K562 (cell line): ENCODE measurements at regions not wholly inside any gene's neighbourhood (a gene's known extent, or its start where the extent isn't known, plus 50 kb on each side); places are given as distances from the start of the nearest gene placed in this dataset.

Source experiments
- ATAC-seq: fragments of 200-7000 bp; cut with Tn5 transposase; 3 replicates; pipeline ENCODE4 v1.9.1; 2020; ENCODE audit warnings: moderate library complexity
- BruUV-seq: library from RNA; stranded (reverse); fragments of 400-500 nt; replicated peaks from 2 replicates; lab custom pipeline; 2021; lab: Mats Ljungman, UMichigan
- CTCF ChIA-PET: fragments of 300-600 bp; formaldehyde crosslinking; extraction: SDS; loops from one replicate; lab custom pipeline; 2021; ENCODE audit warnings: low intra/inter-chr PET ratio; lab: Yijun Ruan, JAX
- POLR2A ChIA-PET: fragments of 300-600, 350-650 bp; sonication (Branson Sonifier 250); formaldehyde crosslinking; extraction: SDS; loops from one replicate; lab custom pipeline; 2021; ENCODE audit warnings: antibody characterized with exemption, inconsistent platforms; lab: Yijun Ruan, JAX
- DNase-seq, 4 experiments: peaks; one replicate each; pipeline versions ENCODE4 v3.0.0 to v3.0.0-alpha.2; 2011 to 2018; ENCODE audit warnings: low spot score in 3 of 4, mixed read lengths in 3 of 4; ENCODE audit errors: extremely low read depth in 1 of 4
- FAIRE-seq: peaks from 2 replicates; lab custom pipeline; 2011; peaks lifted over from hg19 to GRCh38; lab: Jason Lieb, UNC
- H2AFZ ChIP-seq: 2 replicates; pipeline ENCODE4 v1.6.0; 2011; ENCODE audit warnings: low read depth, low read length, control low read depth, inconsistent platforms
- H3K27ac ChIP-seq: fragments of 200-600 bp; 3 replicates; pipeline ENCODE4 v1.8.0; 2011; ENCODE audit warnings: low read depth, mild to moderate bottlenecking, control low read depth, inconsistent platforms, low read length, moderate library complexity, mixed read lengths; ENCODE audit errors: extremely low read depth
- H3K27me3 ChIP-seq, 2 experiments: fragments of 300-600 bp in 1 of 2; 2 replicates in 1 of 2; 3 replicates in 1 of 2; pipeline versions ENCODE4 v1.6.0 to v1.8.0; 2011; ENCODE audit warnings: inconsistent platforms in 2 of 2, low read length in 2 of 2, mild to moderate bottlenecking in 1 of 2, mixed read lengths in 1 of 2, moderate library complexity in 1 of 2; ENCODE audit not compliant: control insufficient read depth in 2 of 2, insufficient read depth in 2 of 2
- H3K36me3 ChIP-seq: fragments of 300-600 bp; 3 replicates; pipeline ENCODE4 v1.8.0; 2011; ENCODE audit warnings: mild to moderate bottlenecking, low read length, inconsistent platforms; ENCODE audit not compliant: control insufficient read depth, insufficient read depth
- H3K4me1 ChIP-seq, 2 experiments: fragments of 200-600 bp in 1 of 2; replicated peaks in 1 of 2; 2 replicates in 1 of 2; 3 replicates in 1 of 2; pipeline versions ENCODE4 v1.5.1 to v1.8.0; 2011; ENCODE audit warnings: inconsistent platforms in 2 of 2, low read length in 2 of 2, mild to moderate bottlenecking in 1 of 2, mixed read lengths in 1 of 2, moderate library complexity in 1 of 2; ENCODE audit not compliant: control insufficient read depth in 2 of 2, insufficient read depth in 2 of 2
- H3K4me2 ChIP-seq: 2 replicates; pipeline ENCODE4 v1.6.1; 2011; ENCODE audit warnings: low read length, control low read depth, inconsistent platforms, mixed read lengths; ENCODE audit not compliant: insufficient read depth
- H3K4me3 ChIP-seq: fragments of 200-600 bp; sonication (generic), shearing (Covaris generic); 2 replicates; pipeline ENCODE4 v1.5.1; 2016; ENCODE audit warnings: control low read depth, inconsistent platforms
- H3K79me2 ChIP-seq: fragments of 200-600 bp; 3 replicates; pipeline ENCODE4 v1.8.0; 2011; ENCODE audit warnings: low read length, inconsistent platforms; ENCODE audit not compliant: control insufficient read depth, insufficient read depth
- H3K9ac ChIP-seq, 2 experiments: 2 replicates each; pipeline versions ENCODE4 v1.6.0 to v1.6.1; 2011; ENCODE audit warnings: low read depth in 2 of 2, low read length in 2 of 2, control low read depth in 1 of 2, inconsistent platforms in 1 of 2, mild to moderate bottlenecking in 1 of 2, mixed read lengths in 1 of 2; ENCODE audit not compliant: insufficient read depth in 1 of 2
- H3K9me1 ChIP-seq: one replicate; pipeline ENCODE4 v1.6.0; 2011; ENCODE audit warnings: inconsistent platforms, mild to moderate bottlenecking, low read length, moderate library complexity; ENCODE audit not compliant: control insufficient read depth, insufficient read depth
- H3K9me3 ChIP-seq: replicated peaks from 2 replicates; pipeline ENCODE4 v1.5.1; 2011; ENCODE audit warnings: low read depth, low read length, inconsistent platforms; ENCODE audit not compliant: control insufficient read depth, insufficient read depth
- H4K20me1 ChIP-seq: replicated peaks from 2 replicates; pipeline ENCODE4 v1.6.1; 2011; ENCODE audit warnings: low read length, inconsistent platforms, mixed read lengths; ENCODE audit not compliant: control insufficient read depth, insufficient read depth
- FOXA3 ChIP-seq, 2 experiments: fragments of 450-650 bp in 1 of 2; sonication (generic) in 1 of 2; formaldehyde crosslinking; IDR thresholded peaks in 1 of 2; conservative IDR thresholded peaks in 1 of 2; 2 replicates each; pipeline versions ENCODE4 v1.4.0 to v1.8.0; 2020 to 2022; ENCODE audit warnings: mild to moderate bottlenecking in 2 of 2, missing genetic modification reagents in 1 of 2
- KAT2B ChIP-seq: IDR thresholded peaks from one replicate; pipeline ENCODE4 v1.6.1; 2012; ENCODE audit warnings: low read depth, mild to moderate bottlenecking, control low read depth, inconsistent platforms, low read length, moderate library complexity
- MXI1 ChIP-seq: IDR thresholded peaks from 2 replicates; pipeline ENCODE4 v1.6.1; 2011; ENCODE audit warnings: low read depth, mild to moderate bottlenecking, improper control_type of control experiment, low read length
- NCOA6 ChIP-seq: fragments of 450-650 bp; IDR thresholded peaks from 2 replicates; pipeline ENCODE4 v1.6.1; 2017; ENCODE audit warnings: mild to moderate bottlenecking
- RB1 ChIP-seq: fragments of 450-650 bp; IDR thresholded peaks from 2 replicates; pipeline ENCODE4 v1.6.1; 2017; ENCODE audit warnings: low read depth, mild to moderate bottlenecking
- SMAD1 ChIP-seq: fragments of 150-350 bp; IDR thresholded peaks from 2 replicates; pipeline ENCODE4 v1.6.1; 2014; ENCODE audit warnings: low read length, low read depth; ENCODE audit not compliant: partially characterized antibody
- SMAD3 ChIP-seq: fragments of 450-650 bp; formaldehyde crosslinking; conservative IDR thresholded peaks from 2 replicates; pipeline ENCODE4 v1.4.0; 2020; ENCODE audit warnings: mild to moderate bottlenecking
- TFAM ChIP-seq: fragments of 250-450 bp; sonication (Bioruptor Pico); conservative IDR thresholded peaks from 2 replicates; pipeline ENCODE4 v1.5.0; 2021; ENCODE audit warnings: mild to moderate bottlenecking, moderate library complexity
- ZNF445 ChIP-seq: fragments of 250-450 bp; sonication (Bioruptor Pico); IDR thresholded peaks from 2 replicates; pipeline ENCODE4 v1.4.0; 2020; ENCODE audit warnings: low read depth, mild to moderate bottlenecking, moderate library complexity
- ZNF79 ChIP-seq: fragments of 250-450 bp; sonication (Bioruptor Pico); IDR thresholded peaks from 2 replicates; pipeline ENCODE4 v1.4.0; 2020; ENCODE audit warnings: low read depth, mild to moderate bottlenecking, moderate library complexity
- WGBS: fragments of 100-300 bp; shearing (Covaris generic); methylation state at CpG from one replicate; pipeline ENCODE4 v1.1.6; 2016; ENCODE audit warnings: low coverage, mixed read lengths; ENCODE audit not compliant: insufficient coverage; ENCODE audit errors: missing lambda C conversion rate; 5-methylcytosine and 5-hydroxymethylcytosine counted together
- in situ Hi-C: fragments of 300-500 bp; cut with MboI; formaldehyde crosslinking; loops from 4 replicates; pipeline ENCODE4 v1.15.0; 2018; ENCODE audit warnings: inconsistent platforms, mixed read lengths
- intact Hi-C: fragments of 100-400 bp; cut with micrococcal nuclease; formaldehyde crosslinking; loops from 2 replicates; pipeline ENCODE4 v1.14.2; 2022
- TF ChIP-seq, protein P1 (sequence below): sonication (generic); formaldehyde crosslinking; IDR thresholded peaks from 2 replicates; pipeline ENCODE4 v1.8.0; 2023; ENCODE audit warnings: mild to moderate bottlenecking, missing genetic modification reagents
- TF ChIP-seq, protein P2 (sequence below): IDR thresholded peaks from 3 replicates; pipeline ENCODE4 v1.6.1; 2011; ENCODE audit warnings: borderline replicate concordance, mild to moderate bottlenecking; ENCODE audit not compliant: insufficient read length, insufficient read depth

DNA sequence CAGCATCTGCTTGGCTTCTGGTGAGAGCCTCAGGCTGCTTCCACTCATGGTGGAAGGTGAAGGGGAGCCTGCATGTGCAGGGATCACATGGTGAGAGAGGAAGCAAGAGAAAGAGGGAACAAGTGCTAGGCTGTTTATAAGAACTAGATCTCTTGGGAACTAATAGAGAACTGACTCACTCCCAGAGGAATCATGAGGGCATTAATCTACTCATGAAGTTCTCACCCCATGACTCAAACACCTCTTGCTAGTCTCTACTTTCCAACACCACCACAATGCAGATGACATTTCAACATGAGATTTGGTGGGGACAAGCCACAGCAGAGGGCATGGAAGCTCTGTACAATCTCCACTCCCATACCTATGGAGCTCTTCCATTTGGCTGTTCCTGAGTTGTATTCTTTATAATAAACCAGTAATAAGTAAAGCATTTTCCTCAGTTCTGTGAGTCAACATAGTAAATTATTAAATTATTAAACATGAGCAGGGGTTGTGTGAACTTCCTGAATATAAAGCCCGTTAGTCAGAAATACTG is 524.1 kb upstream of the NRSN1 start:
- no peaks in the 10 kb centered on the region for H3K4me1 ChIP-seq
- DNase-seq (no peak), ATAC-seq (no peak), FAIRE-seq (no peak)
- H3K9me1 ChIP-seq: no peaks in the 10 kb centered on the region
- no peak overlapping the region for H3K27ac ChIP-seq
- BruUV-seq: no TSS peak
- ChIA-PET POLR2A (no interaction called here), CTCF (no interaction called here)
- no peaks in the 10 kb centered on the region for H3K79me2 ChIP-seq
- H4K20me1 ChIP-seq: no peaks in the 10 kb centered on the region
- TF ChIP-seq ZNF445 (no peak), FOXA3 (CRISPR knock-in tag; conservative IDR thresholded peaks at IDR 0.05 in 1 of 2, IDR thresholded peaks at IDR 0.05 in 1 of 2) (no peak), MXI1 (no peak)
- no peak overlapping the region for H2AFZ ChIP-seq
- intact Hi-C loops: no loop called here
- WGBS: 0% methylated on average over 1 of the region's 1 CpG
- H3K4me2 ChIP-seq: no peak overlapping the region
- no peaks in the 10 kb centered on the region; the same call in 1 of the 2 replicates for H3K9me3 ChIP-seq
- in situ Hi-C loops: no loop called here
- no peaks in the 10 kb centered on the region for H3K27me3 ChIP-seq
- H3K9ac ChIP-seq: no peak overlapping the region
- H3K36me3 ChIP-seq: no peaks in the 10 kb centered on the region
- no peak overlapping the region for H3K4me3 ChIP-seq

DNA sequence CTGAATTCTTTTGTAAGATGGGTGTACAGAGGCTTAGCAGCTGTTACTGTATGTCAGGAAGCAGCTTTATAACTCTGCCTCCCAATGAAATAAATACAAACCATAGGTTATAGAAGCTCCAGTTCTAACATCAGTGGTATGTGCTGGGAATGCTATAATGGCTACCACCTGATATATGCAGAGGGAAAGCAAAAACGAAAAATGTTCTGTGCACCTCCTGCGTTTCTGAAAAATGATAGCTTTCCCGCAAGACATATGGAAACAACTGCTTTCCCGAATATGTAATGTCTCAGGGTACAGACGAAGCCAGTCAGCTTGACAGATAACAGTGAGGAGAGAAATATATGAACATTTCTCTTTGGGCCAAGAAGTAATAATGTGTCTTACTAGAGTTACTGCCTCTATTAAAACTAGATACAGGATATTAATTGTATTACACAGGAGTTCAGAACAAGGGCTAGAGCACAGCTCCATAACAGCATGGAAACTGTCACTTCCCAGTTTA is 517.0 kb upstream of the NRSN1 start:
- H4K20me1 ChIP-seq: no peaks in the 10 kb centered on the region
- no TSS peak for BruUV-seq
- H2AFZ ChIP-seq: no peak overlapping the region
- H3K79me2 ChIP-seq: no peaks in the 10 kb centered on the region
- in situ Hi-C loops (no loop called here), intact Hi-C loops (no loop called here)
- H3K27me3 ChIP-seq: no peaks in the 10 kb centered on the region
- WGBS: 6% methylated on average over 5 of the region's 5 CpGs
- H3K27ac ChIP-seq: no peak overlapping the region
- H3K9me3 ChIP-seq: no peaks in the 10 kb centered on the region; the same call in 1 of the 2 replicates
- no peak for FAIRE-seq
- H3K9me1 ChIP-seq: no peaks in the 10 kb centered on the region
- H3K9ac ChIP-seq: no peak overlapping the region
- ChIA-PET POLR2A (no interaction called here), CTCF (no interaction called here)
- H3K36me3 ChIP-seq: no peaks in the 10 kb centered on the region
- no peak for DNase-seq
- no peaks in the 10 kb centered on the region for H3K4me1 ChIP-seq
- no peak overlapping the region for H3K4me3 ChIP-seq
- ATAC-seq: no peak
- no peak overlapping the region for H3K4me2 ChIP-seq
- no peak for TF ChIP-seq ZNF79 (CRISPR knock-in tag)
- no peak for TF ChIP-seq NCOA6
- no peak for TF ChIP-seq SMAD1
- no peak for TF ChIP-seq RB1
- no peak for TF ChIP-seq KAT2B
- TF ChIP-seq, protein P1, sequence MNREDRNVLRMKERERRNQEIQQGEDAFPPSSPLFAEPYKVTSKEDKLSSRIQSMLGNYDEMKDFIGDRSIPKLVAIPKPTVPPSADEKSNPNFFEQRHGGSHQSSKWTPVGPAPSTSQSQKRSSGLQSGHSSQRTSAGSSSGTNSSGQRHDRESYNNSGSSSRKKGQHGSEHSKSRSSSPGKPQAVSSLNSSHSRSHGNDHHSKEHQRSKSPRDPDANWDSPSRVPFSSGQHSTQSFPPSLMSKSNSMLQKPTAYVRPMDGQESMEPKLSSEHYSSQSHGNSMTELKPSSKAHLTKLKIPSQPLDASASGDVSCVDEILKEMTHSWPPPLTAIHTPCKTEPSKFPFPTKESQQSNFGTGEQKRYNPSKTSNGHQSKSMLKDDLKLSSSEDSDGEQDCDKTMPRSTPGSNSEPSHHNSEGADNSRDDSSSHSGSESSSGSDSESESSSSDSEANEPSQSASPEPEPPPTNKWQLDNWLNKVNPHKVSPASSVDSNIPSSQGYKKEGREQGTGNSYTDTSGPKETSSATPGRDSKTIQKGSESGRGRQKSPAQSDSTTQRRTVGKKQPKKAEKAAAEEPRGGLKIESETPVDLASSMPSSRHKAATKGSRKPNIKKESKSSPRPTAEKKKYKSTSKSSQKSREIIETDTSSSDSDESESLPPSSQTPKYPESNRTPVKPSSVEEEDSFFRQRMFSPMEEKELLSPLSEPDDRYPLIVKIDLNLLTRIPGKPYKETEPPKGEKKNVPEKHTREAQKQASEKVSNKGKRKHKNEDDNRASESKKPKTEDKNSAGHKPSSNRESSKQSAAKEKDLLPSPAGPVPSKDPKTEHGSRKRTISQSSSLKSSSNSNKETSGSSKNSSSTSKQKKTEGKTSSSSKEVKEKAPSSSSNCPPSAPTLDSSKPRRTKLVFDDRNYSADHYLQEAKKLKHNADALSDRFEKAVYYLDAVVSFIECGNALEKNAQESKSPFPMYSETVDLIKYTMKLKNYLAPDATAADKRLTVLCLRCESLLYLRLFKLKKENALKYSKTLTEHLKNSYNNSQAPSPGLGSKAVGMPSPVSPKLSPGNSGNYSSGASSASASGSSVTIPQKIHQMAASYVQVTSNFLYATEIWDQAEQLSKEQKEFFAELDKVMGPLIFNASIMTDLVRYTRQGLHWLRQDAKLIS (CRISPR knock-in tag): no peak
- no peak for TF ChIP-seq SMAD3 (CRISPR knock-in tag)
- no peak for TF ChIP-seq TFAM
- TF ChIP-seq, protein P2, sequence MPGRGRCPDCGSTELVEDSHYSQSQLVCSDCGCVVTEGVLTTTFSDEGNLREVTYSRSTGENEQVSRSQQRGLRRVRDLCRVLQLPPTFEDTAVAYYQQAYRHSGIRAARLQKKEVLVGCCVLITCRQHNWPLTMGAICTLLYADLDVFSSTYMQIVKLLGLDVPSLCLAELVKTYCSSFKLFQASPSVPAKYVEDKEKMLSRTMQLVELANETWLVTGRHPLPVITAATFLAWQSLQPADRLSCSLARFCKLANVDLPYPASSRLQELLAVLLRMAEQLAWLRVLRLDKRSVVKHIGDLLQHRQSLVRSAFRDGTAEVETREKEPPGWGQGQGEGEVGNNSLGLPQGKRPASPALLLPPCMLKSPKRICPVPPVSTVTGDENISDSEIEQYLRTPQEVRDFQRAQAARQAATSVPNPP: no peak
